OCI-LY7 (cell line): ENCODE measurements at regions not wholly inside any gene's neighbourhood (a gene's known extent, or its start where the extent isn't known, plus 50 kb on each side); places are given as distances from the start of the nearest gene placed in this dataset.

Source experiments
- CTCF ChIP-seq: fragments of 200-600 bp; sonication (generic); conservative IDR thresholded peaks from 2 replicates; pipeline ENCODE4 v1.5.1; 2014; ENCODE audit warnings: mild to moderate bottlenecking, antibody characterized with exemption, low read length, moderate library complexity, mixed read lengths
- EZH2phosphoT487 ChIP-seq: fragments of 200-600 bp; sonication (generic); IDR thresholded peaks from 2 replicates; pipeline ENCODE4 v1.6.1; 2018; ENCODE audit warnings: low read depth, borderline replicate concordance, mild to moderate bottlenecking, mixed run types, antibody characterized with exemption, low read length, moderate library complexity, mixed read lengths

- TF ChIP-seq CTCF (no peak), EZH2phosphoT487 (no peak)
Observed at GRCh38 chr11:30684772-30685171, 98.6 kb upstream of the MPPED2 start.
